Tibial nerve (tissue), 4 donors: ENCODE measurements at regions not wholly inside any gene's neighbourhood (a gene's known extent, or its start where the extent isn't known, plus 50 kb on each side); places are given as distances from the start of the nearest gene placed in this dataset.

ENCODE experiments used
- CTCF ChIP-seq, 5 experiments: fragments of 200-600 bp in 3 of 5; fragments of 450-650 bp in 2 of 5; sonication (generic) in 3 of 5; IDR thresholded peaks; one replicate each; pipeline ENCODE4 v1.5.1; 2016 to 2019; ENCODE audit warnings: antibody characterized with exemption in 5 of 5, mild to moderate bottlenecking in 3 of 5, moderate library complexity in 2 of 5
- EP300 ChIP-seq, 2 donors: sonication (generic); formaldehyde crosslinking; IDR thresholded peaks; one replicate each; pipeline ENCODE4 v1.6.1; 2017; ENCODE audit warnings: antibody characterized with exemption in 2 of 2, mild to moderate bottlenecking in 1 of 2
- POLR2A ChIP-seq, 2 donors: fragments of 450-650 bp; IDR thresholded peaks; one replicate each; pipeline ENCODE4 v1.6.1; 2017; ENCODE audit warnings: antibody characterized with exemption in 2 of 2, mild to moderate bottlenecking in 2 of 2, moderate library complexity in 2 of 2

- no peak for TF ChIP-seq POLR2A (IDR thresholded peaks at IDR 0.05)
- TF ChIP-seq CTCF (IDR thresholded peaks at IDR 0.05) = no peak
- no peak for TF ChIP-seq EP300 (IDR thresholded peaks at IDR 0.05)
These were observed 58.3 kb downstream of the SIX1 start for GRCh38 chr14:60590991-60591414.
